A549 (cell line): ENCODE measurements at regions not wholly inside any gene's neighbourhood (a gene's known extent, or its start where the extent isn't known, plus 50 kb on each side); places are given as distances from the start of the nearest gene placed in this dataset.
A peak's percentile ranks its signal among the peaks of the same experiment; 100 is the strongest.

Experiments used
- ATAC-seq, 2 experiments: fragments of 200-7000 bp in 1 of 2; fragments of >200 bp in 1 of 2; cut with Nextera tagmentation in 1 of 2; cut with Tn5 transposase in 1 of 2; 3 replicates each; pipeline versions ENCODE4 v1.8.0 to v1.9.1; 2018 to 2020; ENCODE audit warnings: mild to moderate bottlenecking in 1 of 2, moderate library complexity in 1 of 2
- CTCF ChIA-PET: fragments of 300-600 bp; sonication (Branson Sonifier 250); formaldehyde crosslinking; extraction: SDS; loops from one replicate; lab custom pipeline; 2021; ENCODE audit warnings: antibody characterized with exemption, inconsistent platforms; lab: Yijun Ruan, JAX
- POLR2A ChIA-PET: fragments of 350-600 bp; formaldehyde crosslinking; extraction: SDS; loops from one replicate; lab custom pipeline; 2021; ENCODE audit warnings: antibody characterized with exemption, inconsistent platforms; lab: Yijun Ruan, JAX
- DNase-seq, 2 experiments: peaks; one replicate each; pipeline versions ENCODE4 v3.0.0 to v3.0.0-alpha.2; 2011 to 2016; ENCODE audit warnings: low read depth in 1 of 2, low spot score in 1 of 2
- FAIRE-seq: peaks from 2 replicates; lab custom pipeline; 2011; peaks lifted over from hg19 to GRCh38; lab: Jason Lieb, UNC
- H3K27ac ChIP-seq, 2 experiments: fragments of >200 bp; sonication (Bioruptor Twin); formaldehyde crosslinking; 3 replicates each; pipeline ENCODE4 v1.5.1; 2016 to 2017
- H3K4me1 ChIP-seq: fragments of >200 bp; sonication (Bioruptor Twin); formaldehyde crosslinking; 3 replicates; pipeline ENCODE4 v1.6.1; 2016
- H3K4me2 ChIP-seq: fragments of >200 bp; sonication (Bioruptor Twin); formaldehyde crosslinking; 3 replicates; pipeline ENCODE4 v1.6.1; 2016
- H3K4me3 ChIP-seq: fragments of >200 bp; sonication (Bioruptor Twin); formaldehyde crosslinking; 3 replicates; pipeline ENCODE4 v1.5.1; 2016
- H3K9me3 ChIP-seq: fragments of >200 bp; sonication (Bioruptor Twin); formaldehyde crosslinking; 3 replicates; pipeline ENCODE4 v1.6.1; 2016
- BHLHE40 ChIP-seq: IDR thresholded peaks from 2 replicates; pipeline ENCODE4 v1.6.1; 2012; ENCODE audit warnings: low read depth, low read length, inconsistent platforms
- CBX8 ChIP-seq: fragments of 200-600 bp; sonication (generic); IDR thresholded peaks from 2 replicates; pipeline ENCODE4 v1.6.1; 2016
- EHF ChIP-seq: fragments of 250-450 bp; sonication (Bioruptor Pico); IDR thresholded peaks from 2 replicates; pipeline ENCODE4 v1.5.0; 2020; ENCODE audit warnings: mild to moderate bottlenecking
- EHMT2 ChIP-seq: fragments of 200-600 bp; sonication (generic); IDR thresholded peaks from 2 replicates; pipeline ENCODE4 v1.6.1; 2016; ENCODE audit warnings: antibody characterized with exemption, low read depth, mild to moderate bottlenecking, moderate library complexity
- JUNB ChIP-seq: fragments of >200 bp; sonication (Bioruptor Twin); formaldehyde crosslinking; IDR thresholded peaks from 2 replicates; pipeline ENCODE4 v1.6.1; 2016
- MYC ChIP-seq: IDR thresholded peaks from 2 replicates; pipeline ENCODE4 v1.6.1; 2012; ENCODE audit warnings: mild to moderate bottlenecking, inconsistent platforms, low read length, improper control_type of control experiment, borderline replicate concordance
- PBX3 ChIP-seq: IDR thresholded peaks from 2 replicates; pipeline ENCODE4 v1.6.1; 2012
- POLR2AphosphoS2 ChIP-seq: conservative IDR thresholded peaks from 2 replicates; pipeline ENCODE4 v1.6.1; 2012; ENCODE audit warnings: low read length, improper control_type of control experiment, inconsistent platforms
- RCOR1 ChIP-seq: fragments of 150-350 bp; IDR thresholded peaks from 2 replicates; pipeline ENCODE4 v1.6.1; 2014; ENCODE audit warnings: antibody characterized with exemption, low read length, low read depth
- REST ChIP-seq: fragments of 200-600 bp; sonication (generic); IDR thresholded peaks from 2 replicates; pipeline ENCODE4 v1.6.1; 2016; ENCODE audit warnings: antibody characterized with exemption, mild to moderate bottlenecking, moderate library complexity
- RNF2 ChIP-seq: fragments of 200-600 bp; sonication (generic); IDR thresholded peaks from 2 replicates; pipeline ENCODE4 v1.6.1; 2016; ENCODE audit warnings: low read depth, mild to moderate bottlenecking, antibody characterized with exemption, moderate library complexity, borderline replicate concordance
- SREBF2 ChIP-seq: fragments of 450-650 bp; IDR thresholded peaks from 2 replicates; pipeline ENCODE4 v1.6.1; 2014; ENCODE audit warnings: mild to moderate bottlenecking, moderate library complexity
- TFCP2L1 ChIP-seq: fragments of 250-450 bp; sonication (Bioruptor Pico); IDR thresholded peaks from 2 replicates; pipeline ENCODE4 v1.5.0; 2021; ENCODE audit warnings: mild to moderate bottlenecking
- TP53 ChIP-seq: fragments of 250-450 bp; sonication (Bioruptor Pico); IDR thresholded peaks from 2 replicates; pipeline ENCODE4 v1.5.0; 2021; ENCODE audit warnings: mild to moderate bottlenecking, moderate library complexity
- ZC3H11A ChIP-seq: fragments of 450-650 bp; IDR thresholded peaks from 2 replicates; pipeline ENCODE4 v1.6.1; 2014; ENCODE audit warnings: antibody characterized with exemption, mild to moderate bottlenecking
- WGBS: methylation state at CpG from one replicate; pipeline ENCODE4 v1.1.6; 2017; ENCODE audit errors: missing lambda C conversion rate; 5-methylcytosine and 5-hydroxymethylcytosine counted together

- WGBS, result 3% methylated on average over 10 of the region's 10 CpGs
- H3K9me3 ChIP-seq, result no peaks in the 10 kb centered on the region
- ATAC-seq (no peak), DNase-seq (no peak), FAIRE-seq (no peak)
- peaks cover 42% of the 10 kb centered on the region; the same call in 2 of the 3 replicates for H3K4me1 ChIP-seq
- TF ChIP-seq RCOR1 (no peak), SREBF2 (no peak), JUNB (no peak), EHF (CRISPR knock-in tag) (no peak), TFCP2L1 (CRISPR knock-in tag) (no peak), BHLHE40 (no peak), CBX8 (no peak), EHMT2 (no peak), ZC3H11A (no peak)
- POLR2A ChIA-PET, result interaction anchor here (1.0 to 5.1 kb wide), 3 partner anchors 8 to 82 kb away, joined by 5 to 36 read pairs (median 10); partner anchors contain the start of gene TRIM13
- peak overlapping the region; percentile 80 for H3K4me3 ChIP-seq
- H3K27ac ChIP-seq, result peak overlapping the region; percentile 70 to 88; a peak in 4 of 6 replicates
- CTCF ChIA-PET, result interaction anchor here (1.4 to 4.1 kb wide), 3 partner anchors 9 to 833 kb away, joined by 4 to 22 read pairs (median 5); partner anchors contain the start of gene TRIM13
- peak overlapping the region; percentile 81 for H3K4me2 ChIP-seq
Measured at GRCh38 chr13:50078895-50079654, 63.8 kb downstream of the KCNRG start.

- Histone ChIP-seq H3K4me1 (peaks cover 39% of the 10 kb centered on the region; the same call in 2 of the 3 replicates), H3K9me3 (no peaks in the 10 kb centered on the region), H3K4me2 (peak overlapping the region; percentile 81), H3K27ac (peak overlapping the region; percentile 88 to 98), H3K4me3 (peak overlapping the region; percentile 80)
- ChIA-PET CTCF (interaction anchor here (1.2 to 4.1 kb wide), 4 partner anchors 10 to 832 kb away, joined by 4 to 22 read pairs (median 4); partner anchors contain the start of gene TRIM13), POLR2A (interaction anchor here (1.0 to 5.1 kb wide), 3 partner anchors 8 to 82 kb away, joined by 5 to 36 read pairs (median 10); partner anchors contain the start of gene TRIM13)
- FAIRE-seq, result no peak
- 1% methylated on average over 12 of the region's 12 CpGs for WGBS
- DNase-seq, result no peak
- no peak for ATAC-seq
- no peak for TF ChIP-seq EHMT2
- TF ChIP-seq SREBF2, result no peak
- TF ChIP-seq BHLHE40, result no peak
- no peak for TF ChIP-seq TP53 (CRISPR knock-in tag)
- TF ChIP-seq RNF2, result no peak
- TF ChIP-seq JUNB, result no peak
- no peak for TF ChIP-seq PBX3
- no peak for TF ChIP-seq MYC
- TF ChIP-seq REST, result no peak
- TF ChIP-seq POLR2AphosphoS2, result no peak
Measured at GRCh38 chr13:50079655-50080202, 64.5 kb downstream of the KCNRG start.
